CD14-positive monocyte (primary cell): ENCODE measurements at regions not wholly inside any gene's neighbourhood (a gene's known extent, or its start where the extent isn't known, plus 50 kb on each side); places are given as distances from the start of the nearest gene placed in this dataset.

Experiments used
- DNase-seq, 3 donors: peaks; one replicate each; pipeline ENCODE4 v3.0.0-alpha.2; 2011 to 2022
- H2AFZ ChIP-seq: 2 replicates; pipeline ENCODE4 v1.6.0; 2012; ENCODE audit warnings: mild to moderate bottlenecking, low read depth, low read length, inconsistent platforms; ENCODE audit not compliant: insufficient read depth, poor library complexity, severe bottlenecking
- H3K27ac ChIP-seq, 2 donors: 1 replicate in 1 of 2; 2 replicates in 1 of 2; pipeline ENCODE4 v1.5.1; 2012 to 2013; ENCODE audit warnings: low read length in 2 of 2, control low read depth in 1 of 2, inconsistent platforms in 1 of 2, low read depth in 1 of 2, mild to moderate bottlenecking in 1 of 2
- H3K27me3 ChIP-seq, 2 donors: one replicate each; pipeline versions ENCODE4 v1.6.0 to v1.6.1; 2011 to 2013; ENCODE audit warnings: low read length in 2 of 2; ENCODE audit not compliant: control insufficient read depth in 2 of 2, insufficient read depth in 2 of 2
- H3K36me3 ChIP-seq, 2 donors: replicated peaks in 1 of 2; 1 replicate in 1 of 2; 2 replicates in 1 of 2; pipeline versions ENCODE4 v1.5.1 to v1.6.1; 2012 to 2013; ENCODE audit warnings: low read length in 2 of 2, control low read depth in 1 of 2, inconsistent platforms in 1 of 2, mild to moderate bottlenecking in 1 of 2; ENCODE audit not compliant: insufficient read depth in 2 of 2, control insufficient read depth in 1 of 2
- H3K4me1 ChIP-seq, 2 donors: 1 replicate in 1 of 2; 2 replicates in 1 of 2; pipeline versions ENCODE4 v1.5.1 to v1.6.1; 2012 to 2013; ENCODE audit warnings: low read length in 2 of 2, control low read depth in 1 of 2, inconsistent platforms in 1 of 2, mild to moderate bottlenecking in 1 of 2, moderate library complexity in 1 of 2; ENCODE audit not compliant: insufficient read depth in 2 of 2, control insufficient read depth in 1 of 2
- H3K4me2 ChIP-seq: replicated peaks from 2 replicates; pipeline ENCODE3; 2012; ENCODE audit warnings: low read length, moderate library complexity, mild to moderate bottlenecking; ENCODE audit not compliant: poor library complexity, severe bottlenecking; ENCODE audit errors: extremely low read depth
- H3K4me3 ChIP-seq, 3 experiments: fragments of 200-600 bp in 1 of 3; sonication (generic) in 1 of 3; replicated peaks in 1 of 3; 1 replicate in 2 of 3; 2 replicates in 1 of 3; pipeline ENCODE4 v1.5.1; 2011 to 2013; ENCODE audit warnings: low read length in 3 of 3, mild to moderate bottlenecking in 3 of 3, control low read depth in 2 of 3, low read depth in 2 of 3, inconsistent platforms in 1 of 3, moderate library complexity in 1 of 3
- H3K79me2 ChIP-seq: 2 replicates; pipeline ENCODE4 v1.6.0; 2012; ENCODE audit warnings: mild to moderate bottlenecking, control low read depth, inconsistent platforms, low read length, moderate library complexity; ENCODE audit not compliant: insufficient read depth
- H3K9ac ChIP-seq: 2 replicates; pipeline ENCODE4 v1.6.0; 2017; ENCODE audit warnings: low read length, mild to moderate bottlenecking; ENCODE audit not compliant: insufficient read depth, poor library complexity, severe bottlenecking
- H3K9me3 ChIP-seq, 2 donors: replicated peaks in 1 of 2; 1 replicate in 1 of 2; 2 replicates in 1 of 2; pipeline versions ENCODE4 v1.5.1 to v1.6.1; 2012 to 2013; ENCODE audit warnings: low read length in 2 of 2, control low read depth in 1 of 2; ENCODE audit not compliant: control insufficient read depth in 1 of 2, insufficient read depth in 1 of 2
- H4K20me1 ChIP-seq: 2 replicates; pipeline ENCODE4 v1.6.0; 2012; ENCODE audit warnings: mild to moderate bottlenecking, low read length, control low read depth, moderate library complexity; ENCODE audit not compliant: insufficient read depth
- H3K27ac Mint-ChIP-seq, 7 donors: one replicate each; pipeline ENCODE4 v1.8.0; 2020; ENCODE audit warnings: mild to moderate bottlenecking in 7 of 7, mixed read lengths in 7 of 7, moderate library complexity in 6 of 7, inconsistent platforms in 2 of 7
- H3K27me3 Mint-ChIP-seq, 3 donors: one replicate each; pipeline ENCODE4 v1.8.0; 2021 to 2022; ENCODE audit warnings: low read depth in 3 of 3, mild to moderate bottlenecking in 3 of 3, mixed read lengths in 3 of 3, moderate library complexity in 3 of 3, inconsistent platforms in 1 of 3
- H3K36me3 Mint-ChIP-seq, 2 donors: one replicate each; pipeline ENCODE4 v1.8.0; 2020; ENCODE audit warnings: mixed read lengths in 2 of 2, inconsistent platforms in 1 of 2, mild to moderate bottlenecking in 1 of 2
- H3K4me1 Mint-ChIP-seq: one replicate; pipeline ENCODE4 v1.8.0; 2020; ENCODE audit warnings: mild to moderate bottlenecking, mixed read lengths
- H3K4me3 Mint-ChIP-seq, 2 donors: one replicate each; pipeline ENCODE4 v1.8.0; 2020; ENCODE audit warnings: mild to moderate bottlenecking in 2 of 2, mixed read lengths in 2 of 2, moderate library complexity in 1 of 2
- H3K9me3 Mint-ChIP-seq, 7 donors: one replicate each; pipeline ENCODE4 v1.8.0; 2020 to 2022; ENCODE audit warnings: mixed read lengths in 7 of 7, mild to moderate bottlenecking in 6 of 7, moderate library complexity in 6 of 7, inconsistent platforms in 2 of 7
- WGBS: methylation state at CpG from one replicate; pipeline ENCODE4 v1.1.5; 2013; ENCODE audit warnings: missing lambda C conversion rate; ENCODE audit not compliant: insufficient coverage; 5-methylcytosine and 5-hydroxymethylcytosine counted together
- intact Hi-C, 2 donors: fragments of 100-400 bp; cut with micrococcal nuclease; formaldehyde crosslinking; loops; one replicate each; pipeline versions ENCODE4 v1.15.0 to v1.15.1; 2023
- TF ChIP-seq, protein P1 (sequence below): fragments of 200-600 bp; IDR thresholded peaks from one replicate; pipeline ENCODE4 v1.8.0; 2022; ENCODE audit warnings: antibody characterized with exemption, mild to moderate bottlenecking

DNA sequence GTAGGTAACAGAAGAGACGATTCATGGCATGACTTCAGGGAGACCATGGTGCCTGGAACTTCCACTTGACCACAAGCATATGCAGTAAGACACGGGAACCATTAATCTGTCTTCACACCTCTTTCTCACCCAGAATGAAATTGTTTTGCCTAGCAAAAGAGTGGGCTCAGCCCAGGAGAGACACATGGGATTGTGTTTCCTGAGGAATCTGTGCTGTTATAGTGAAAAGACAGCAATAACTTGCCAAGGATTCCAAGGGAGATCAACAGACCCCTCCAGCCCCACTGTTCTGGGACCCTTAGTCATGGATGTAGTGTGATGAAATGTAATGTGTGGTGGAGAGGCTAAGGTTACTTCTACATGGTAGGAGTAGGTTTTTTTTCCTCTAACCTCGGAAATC, 192.5 kb upstream of the NPVF start:
- H3K27ac Mint-ChIP-seq: no peak overlapping the region
- no peak overlapping the region for H2AFZ ChIP-seq
- H3K4me3 ChIP-seq: no peak overlapping the region
- H3K9me3 Mint-ChIP-seq: no peaks in the 10 kb centered on the region
- TF ChIP-seq, protein P1, sequence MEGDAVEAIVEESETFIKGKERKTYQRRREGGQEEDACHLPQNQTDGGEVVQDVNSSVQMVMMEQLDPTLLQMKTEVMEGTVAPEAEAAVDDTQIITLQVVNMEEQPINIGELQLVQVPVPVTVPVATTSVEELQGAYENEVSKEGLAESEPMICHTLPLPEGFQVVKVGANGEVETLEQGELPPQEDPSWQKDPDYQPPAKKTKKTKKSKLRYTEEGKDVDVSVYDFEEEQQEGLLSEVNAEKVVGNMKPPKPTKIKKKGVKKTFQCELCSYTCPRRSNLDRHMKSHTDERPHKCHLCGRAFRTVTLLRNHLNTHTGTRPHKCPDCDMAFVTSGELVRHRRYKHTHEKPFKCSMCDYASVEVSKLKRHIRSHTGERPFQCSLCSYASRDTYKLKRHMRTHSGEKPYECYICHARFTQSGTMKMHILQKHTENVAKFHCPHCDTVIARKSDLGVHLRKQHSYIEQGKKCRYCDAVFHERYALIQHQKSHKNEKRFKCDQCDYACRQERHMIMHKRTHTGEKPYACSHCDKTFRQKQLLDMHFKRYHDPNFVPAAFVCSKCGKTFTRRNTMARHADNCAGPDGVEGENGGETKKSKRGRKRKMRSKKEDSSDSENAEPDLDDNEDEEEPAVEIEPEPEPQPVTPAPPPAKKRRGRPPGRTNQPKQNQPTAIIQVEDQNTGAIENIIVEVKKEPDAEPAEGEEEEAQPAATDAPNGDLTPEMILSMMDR: no peak
- no peak overlapping the region for H3K4me2 ChIP-seq
- no peaks in the 10 kb centered on the region for H3K36me3 Mint-ChIP-seq
- no peaks in the 10 kb centered on the region for H3K36me3 ChIP-seq
- no peak for DNase-seq
- no peak overlapping the region for H3K9ac ChIP-seq
- no peaks in the 10 kb centered on the region for H4K20me1 ChIP-seq
- no peak overlapping the region for H3K27ac ChIP-seq
- peaks cover 0 to 2% of the 10 kb centered on the region in 2 donors for H3K27me3 ChIP-seq
- WGBS: 100% methylated on average over 1 of the region's 3 CpGs
- H3K9me3 ChIP-seq: no peaks in the 10 kb centered on the region
- H3K79me2 ChIP-seq: no peaks in the 10 kb centered on the region
- no peak overlapping the region for H3K4me3 Mint-ChIP-seq
- no peaks in the 10 kb centered on the region for H3K4me1 ChIP-seq
- peaks cover 0 to 9% (median 4%) of the 10 kb centered on the region in 3 donors for H3K27me3 Mint-ChIP-seq
- intact Hi-C loops: no loop called here
- H3K4me1 Mint-ChIP-seq: no peaks in the 10 kb centered on the region

DNA sequence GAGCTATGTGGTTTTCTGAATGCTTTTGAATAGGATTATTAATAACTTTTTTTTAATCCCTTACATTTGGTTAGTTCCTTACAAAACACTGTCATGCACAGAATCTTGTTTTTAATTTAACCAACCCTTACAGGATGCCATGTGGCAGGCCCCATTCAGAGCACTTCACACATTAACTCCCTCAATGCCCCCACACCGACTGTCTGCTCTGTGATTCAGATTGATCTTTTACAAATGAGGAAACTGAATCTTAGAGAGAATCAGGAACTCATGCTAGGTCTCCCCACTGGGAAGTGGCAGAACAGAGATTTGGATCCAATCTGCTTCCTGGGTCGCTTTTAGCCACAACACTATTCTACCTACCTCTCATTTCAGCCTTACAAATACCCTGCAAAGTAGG, 195.8 kb upstream of the NPVF start:
- no peaks in the 10 kb centered on the region for H4K20me1 ChIP-seq
- no peak overlapping the region for H3K9ac ChIP-seq
- no peak for DNase-seq
- no peak overlapping the region for H3K4me2 ChIP-seq
- no peaks in the 10 kb centered on the region for H3K79me2 ChIP-seq
- Mint-ChIP-seq H3K4me1 (peaks cover 6% of the 10 kb centered on the region), H3K27ac (no peak overlapping the region), H3K27me3 (peaks cover 0 to 9% (median 7%) of the 10 kb centered on the region in 3 donors), H3K36me3 (no peaks in the 10 kb centered on the region), H3K4me3 (no peak overlapping the region), H3K9me3 (no peaks in the 10 kb centered on the region)
- H3K4me1 ChIP-seq: no peaks in the 10 kb centered on the region
- no peak overlapping the region for H3K4me3 ChIP-seq
- no peaks in the 10 kb centered on the region for H3K36me3 ChIP-seq
- intact Hi-C loops: no loop called here
- WGBS: no CpG with 5 or more reads among the region's 2 CpGs
- H3K9me3 ChIP-seq: no peaks in the 10 kb centered on the region
- TF ChIP-seq, protein P1: no peak
- no peak overlapping the region for H2AFZ ChIP-seq
- H3K27ac ChIP-seq: no peak overlapping the region
- peaks cover 0 to 2% of the 10 kb centered on the region in 2 donors for H3K27me3 ChIP-seq
